Right atrium auricular region (tissue), 2 donors: ENCODE measurements at regions not wholly inside any gene's neighbourhood (a gene's known extent, or its start where the extent isn't known, plus 50 kb on each side); places are given as distances from the start of the nearest gene placed in this dataset.

ENCODE experiments used
- DNase-seq: peaks from one replicate; pipeline ENCODE4 v3.0.0-alpha.2; 2019; ENCODE audit warnings: low spot score
- H3K27ac ChIP-seq, 2 donors: fragments of 200-600 bp; sonication (generic); 1 replicate in 1 of 2; 2 replicates in 1 of 2; pipeline ENCODE4 v1.5.1; 2016 to 2019
- H3K27me3 ChIP-seq, 2 donors: fragments of 200-600 bp; sonication (generic); one replicate each; pipeline versions ENCODE4 v1.5.1 to v1.6.0; 2017 to 2019
- H3K36me3 ChIP-seq: fragments of 200-600 bp; sonication (generic); one replicate; pipeline ENCODE4 v1.5.1; 2016
- H3K4me1 ChIP-seq, 2 donors: fragments of 200-600 bp; sonication (generic); one replicate each; pipeline versions ENCODE4 v1.5.1 to v1.6.0; 2017 to 2019
- H3K4me3 ChIP-seq, 2 donors: fragments of 200-600 bp; sonication (generic); 1 replicate in 1 of 2; 2 replicates in 1 of 2; pipeline ENCODE4 v1.5.1; 2017 to 2019; ENCODE audit warnings: mild to moderate bottlenecking in 1 of 2, moderate library complexity in 1 of 2
- H3K9me3 ChIP-seq, 2 donors: fragments of 200-600 bp; sonication (generic); one replicate each; pipeline ENCODE4 v1.5.1; 2019
- TF ChIP-seq, protein P1 (sequence below), 2 donors: fragments of 200-600 bp; sonication (generic); IDR thresholded peaks; one replicate each; pipeline ENCODE4 v1.5.1; 2019; ENCODE audit warnings: antibody characterized with exemption in 2 of 2

DNA sequence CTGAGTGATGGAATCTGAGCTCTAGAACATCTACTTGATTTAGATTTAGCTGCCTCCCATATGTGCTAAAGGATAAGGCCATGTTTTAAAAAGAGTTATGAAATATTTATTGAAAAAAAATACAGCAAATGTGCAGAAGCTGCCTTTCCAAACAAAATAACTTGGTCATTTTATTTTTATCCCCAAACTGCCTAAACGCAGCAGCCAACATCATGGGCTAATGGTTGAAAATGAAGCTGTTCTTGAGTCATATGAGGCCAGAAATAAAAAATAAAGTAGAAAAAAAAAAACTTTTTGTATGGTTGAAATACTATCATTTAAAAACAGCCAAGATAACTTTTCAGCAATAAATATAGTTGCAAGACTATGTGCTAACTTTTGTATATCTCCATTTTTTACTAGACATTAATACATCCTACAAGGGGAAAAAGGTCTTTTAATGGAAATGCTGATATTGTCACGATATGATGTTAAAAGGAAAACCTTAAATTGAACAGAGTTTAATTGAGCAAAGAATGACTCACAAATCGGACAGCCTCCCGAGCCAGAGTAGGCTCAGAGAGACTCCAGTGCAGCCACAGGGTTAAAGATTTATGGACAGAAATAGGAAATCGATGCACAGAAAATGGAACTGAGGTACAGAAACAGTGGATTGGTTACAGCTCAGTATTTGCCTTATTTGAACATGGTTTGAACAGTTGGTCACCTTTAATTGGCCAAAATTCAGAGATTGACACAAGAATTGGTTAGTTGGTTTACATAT, 305.8 kb downstream of the MDFIC start:
- peaks cover 0 to 6% of the 10 kb centered on the region in 2 donors for H3K4me1 ChIP-seq
- no peaks in the 10 kb centered on the region for H3K9me3 ChIP-seq
- no peak overlapping the region for H3K27ac ChIP-seq
- H3K36me3 ChIP-seq = no peaks in the 10 kb centered on the region
- H3K4me3 ChIP-seq = no peak overlapping the region
- no peaks in the 10 kb centered on the region for H3K27me3 ChIP-seq
- TF ChIP-seq, protein P1, sequence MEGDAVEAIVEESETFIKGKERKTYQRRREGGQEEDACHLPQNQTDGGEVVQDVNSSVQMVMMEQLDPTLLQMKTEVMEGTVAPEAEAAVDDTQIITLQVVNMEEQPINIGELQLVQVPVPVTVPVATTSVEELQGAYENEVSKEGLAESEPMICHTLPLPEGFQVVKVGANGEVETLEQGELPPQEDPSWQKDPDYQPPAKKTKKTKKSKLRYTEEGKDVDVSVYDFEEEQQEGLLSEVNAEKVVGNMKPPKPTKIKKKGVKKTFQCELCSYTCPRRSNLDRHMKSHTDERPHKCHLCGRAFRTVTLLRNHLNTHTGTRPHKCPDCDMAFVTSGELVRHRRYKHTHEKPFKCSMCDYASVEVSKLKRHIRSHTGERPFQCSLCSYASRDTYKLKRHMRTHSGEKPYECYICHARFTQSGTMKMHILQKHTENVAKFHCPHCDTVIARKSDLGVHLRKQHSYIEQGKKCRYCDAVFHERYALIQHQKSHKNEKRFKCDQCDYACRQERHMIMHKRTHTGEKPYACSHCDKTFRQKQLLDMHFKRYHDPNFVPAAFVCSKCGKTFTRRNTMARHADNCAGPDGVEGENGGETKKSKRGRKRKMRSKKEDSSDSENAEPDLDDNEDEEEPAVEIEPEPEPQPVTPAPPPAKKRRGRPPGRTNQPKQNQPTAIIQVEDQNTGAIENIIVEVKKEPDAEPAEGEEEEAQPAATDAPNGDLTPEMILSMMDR (IDR thresholded peaks at IDR 0.05) = no peak
- DNase-seq = no peak

DNA sequence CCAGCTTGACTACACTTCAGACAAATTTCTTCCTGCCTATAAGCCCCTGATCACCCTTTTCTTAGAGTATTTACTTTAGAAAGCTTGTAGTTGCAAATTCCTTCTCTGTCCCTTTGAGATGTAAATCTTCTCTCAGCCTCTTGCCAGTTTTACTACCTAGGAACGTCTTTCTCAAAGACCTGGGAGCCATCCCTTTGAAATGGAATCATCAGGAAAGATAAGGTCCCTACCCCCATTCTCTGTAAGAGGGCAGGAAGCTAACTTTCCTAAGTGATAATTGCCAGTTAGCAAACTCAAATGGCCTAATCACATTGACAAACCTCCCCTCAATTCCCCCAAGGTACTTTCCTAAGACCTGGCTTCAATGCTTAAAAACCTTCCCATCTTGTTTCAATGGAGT, 304.5 kb downstream of the MDFIC start:
- H3K4me1 ChIP-seq = peaks cover 0 to 6% of the 10 kb centered on the region in 2 donors
- TF ChIP-seq, protein P1 (IDR thresholded peaks at IDR 0.05) = no peak
- H3K27ac ChIP-seq = no peak overlapping the region
- H3K9me3 ChIP-seq = no peaks in the 10 kb centered on the region
- no peaks in the 10 kb centered on the region for H3K27me3 ChIP-seq
- no peak overlapping the region for H3K4me3 ChIP-seq
- no peak for DNase-seq
- H3K36me3 ChIP-seq = no peaks in the 10 kb centered on the region

DNA sequence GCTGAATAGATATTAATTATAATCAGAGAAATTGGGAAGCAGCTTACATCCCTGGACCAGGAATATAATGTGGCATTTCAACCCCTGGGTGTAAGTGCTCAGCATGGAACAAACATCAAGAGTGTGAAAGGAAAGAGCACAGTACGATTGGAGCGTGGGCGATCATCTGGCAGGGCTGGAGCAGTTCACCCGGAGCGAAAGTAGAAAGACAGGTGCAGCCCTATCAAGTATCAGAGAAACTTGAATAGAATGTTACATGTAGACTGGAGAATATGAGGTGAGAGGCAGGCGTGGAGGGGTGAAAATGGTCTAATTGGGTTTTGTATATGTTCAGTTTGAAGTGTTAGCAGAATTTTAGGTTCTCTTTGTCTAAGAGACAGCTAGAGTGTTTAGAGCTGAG, 303.0 kb downstream of the MDFIC start:
- TF ChIP-seq, protein P1 (IDR thresholded peaks at IDR 0.05) = no peak
- H3K4me1 ChIP-seq = no peaks in the 10 kb centered on the region
- H3K27ac ChIP-seq = no peak overlapping the region
- no peaks in the 10 kb centered on the region for H3K27me3 ChIP-seq
- no peaks in the 10 kb centered on the region for H3K9me3 ChIP-seq
- no peak overlapping the region for H3K4me3 ChIP-seq
- no peaks in the 10 kb centered on the region for H3K36me3 ChIP-seq
- no peak for DNase-seq

DNA sequence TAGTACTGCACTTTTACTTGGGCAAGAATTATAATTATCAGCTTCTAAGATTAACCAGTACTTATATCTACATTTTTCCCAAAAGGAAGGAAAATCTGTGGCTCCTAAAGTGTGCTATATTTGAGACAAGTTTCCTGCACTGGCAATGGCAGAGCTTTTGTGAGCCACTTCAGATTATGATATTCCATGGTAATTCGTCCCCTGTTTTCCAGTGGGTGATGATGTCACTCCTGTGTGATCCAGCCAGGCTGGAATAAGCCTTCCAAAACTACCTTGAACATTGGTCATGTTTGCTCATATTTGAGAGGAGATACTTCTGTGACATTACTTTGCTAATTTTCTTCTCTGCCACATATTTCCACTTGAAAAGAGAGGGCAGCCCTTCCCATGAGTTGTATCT, 302.1 kb downstream of the MDFIC start:
- no peak overlapping the region for H3K27ac ChIP-seq
- TF ChIP-seq, protein P1 (IDR thresholded peaks at IDR 0.05) = no peak
- H3K27me3 ChIP-seq = no peaks in the 10 kb centered on the region
- H3K4me1 ChIP-seq = no peaks in the 10 kb centered on the region
- no peak overlapping the region for H3K4me3 ChIP-seq
- H3K36me3 ChIP-seq = no peaks in the 10 kb centered on the region
- no peak for DNase-seq
- H3K9me3 ChIP-seq = no peaks in the 10 kb centered on the region

DNA sequence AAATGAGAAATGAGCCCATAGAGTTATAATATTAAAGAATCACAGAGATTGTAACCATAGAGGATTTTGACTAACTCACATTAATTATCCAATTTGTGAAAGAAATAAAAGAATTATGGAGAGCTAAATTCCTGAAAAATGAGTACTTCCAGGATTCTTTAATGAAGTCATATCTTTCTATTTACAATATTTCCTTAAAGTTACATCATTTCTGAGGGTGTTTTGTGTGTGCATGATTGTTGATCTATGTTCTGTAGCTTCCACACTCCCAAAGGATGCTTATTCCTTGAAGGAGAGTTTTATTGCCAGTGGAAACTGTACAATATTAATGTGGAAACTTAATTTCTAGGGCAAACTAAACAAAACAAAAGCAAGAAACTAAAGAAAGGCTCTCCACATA, 299.6 kb downstream of the MDFIC start:
- DNase-seq = no peak
- H3K4me1 ChIP-seq = no peaks in the 10 kb centered on the region
- no peaks in the 10 kb centered on the region for H3K36me3 ChIP-seq
- no peak overlapping the region for H3K27ac ChIP-seq
- H3K9me3 ChIP-seq = no peaks in the 10 kb centered on the region
- no peaks in the 10 kb centered on the region for H3K27me3 ChIP-seq
- TF ChIP-seq, protein P1 (IDR thresholded peaks at IDR 0.05) = no peak
- H3K4me3 ChIP-seq = no peak overlapping the region

DNA sequence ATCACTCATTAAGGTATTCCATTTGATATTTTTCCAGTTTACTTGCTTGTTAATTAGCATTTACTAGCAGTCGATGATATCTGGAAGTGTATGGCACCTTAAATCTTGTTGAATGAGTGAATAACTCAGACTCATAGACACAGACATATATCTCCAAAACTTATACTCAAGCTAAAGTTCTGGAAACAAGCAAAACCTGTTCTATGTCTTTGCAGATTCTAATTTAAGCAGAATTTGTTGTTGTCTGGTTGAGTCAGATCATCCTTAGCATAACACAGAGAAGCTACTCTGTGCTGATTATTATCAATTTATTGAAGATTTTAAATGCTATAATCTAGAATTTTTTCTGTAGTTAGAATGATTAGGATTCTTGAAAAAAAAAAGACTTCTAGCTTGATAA, 296.2 kb downstream of the MDFIC start:
- no peaks in the 10 kb centered on the region for H3K4me1 ChIP-seq
- no peaks in the 10 kb centered on the region for H3K27me3 ChIP-seq
- DNase-seq = no peak
- no peaks in the 10 kb centered on the region for H3K36me3 ChIP-seq
- no peak overlapping the region for H3K27ac ChIP-seq
- TF ChIP-seq, protein P1 (IDR thresholded peaks at IDR 0.05) = no peak
- H3K4me3 ChIP-seq = no peak overlapping the region
- H3K9me3 ChIP-seq = no peaks in the 10 kb centered on the region
